PC-9 (cell line): ENCODE measurements at regions not wholly inside any gene's neighbourhood (a gene's known extent, or its start where the extent isn't known, plus 50 kb on each side); places are given as distances from the start of the nearest gene placed in this dataset.

ENCODE experiments used
- BruUV-seq: library from RNA; stranded (reverse); fragments of 400-500 nt; replicated peaks from 2 replicates; lab custom pipeline; 2021; lab: Mats Ljungman, UMichigan
- CTCF ChIA-PET: fragments of 300-600 bp; sonication (Branson Sonifier 250); formaldehyde crosslinking; loops from one replicate; lab custom pipeline; 2022; ENCODE audit warnings: antibody characterized with exemption; lab: Charles Lee
- POLR2A ChIA-PET: fragments of 300-600 bp; sonication (Branson Sonifier 250); formaldehyde crosslinking; loops from one replicate; lab custom pipeline; 2022; ENCODE audit warnings: antibody characterized with exemption; ENCODE audit not compliant: unreplicated experiment; lab: Charles Lee
- DNase-seq, 2 experiments: peaks; one replicate each; pipeline versions ENCODE4 v3.0.0 to v3.0.0-alpha.2; 2015 to 2022; ENCODE audit warnings: mixed read lengths in 1 of 2
- H2AFZ ChIP-seq: fragments of 200-600 bp; sonication (generic); 2 replicates; pipeline ENCODE4 v1.8.1; 2017; ENCODE audit warnings: antibody characterized with exemption
- H3F3A ChIP-seq: fragments of 200-600 bp; sonication (generic); 2 replicates; pipeline ENCODE4 v1.8.1; 2017; ENCODE audit warnings: antibody characterized with exemption, mild to moderate bottlenecking, low read depth; ENCODE audit not compliant: insufficient read depth
- H3K27ac ChIP-seq: fragments of 200-600 bp; sonication (generic); 2 replicates; pipeline ENCODE4 v1.6.1; 2016; ENCODE audit warnings: mixed run types
- H3K27me3 ChIP-seq: fragments of 200-600 bp; sonication (generic); 2 replicates; pipeline ENCODE4 v1.6.1; 2016; ENCODE audit warnings: low read depth, mixed run types; ENCODE audit not compliant: insufficient read depth
- H3K36me3 ChIP-seq: fragments of 200-600 bp; sonication (generic); 2 replicates; pipeline ENCODE4 v1.6.1; 2016; ENCODE audit warnings: low read depth, mixed run types
- H3K4me1 ChIP-seq: fragments of 200-600 bp; sonication (generic); replicated peaks from 2 replicates; pipeline ENCODE4 v1.6.1; 2016; ENCODE audit warnings: mixed run types; ENCODE audit not compliant: insufficient read depth
- H3K4me2 ChIP-seq: fragments of 200-600 bp; sonication (generic); 2 replicates; pipeline ENCODE4 v1.6.1; 2017; ENCODE audit warnings: mixed run types
- H3K4me3 ChIP-seq: fragments of 200-600 bp; sonication (generic); 2 replicates; pipeline ENCODE4 v1.6.1; 2016; ENCODE audit warnings: mixed run types
- H3K79me2 ChIP-seq: fragments of 200-600 bp; sonication (generic); 2 replicates; pipeline ENCODE4 v1.6.1; 2017; ENCODE audit warnings: low read depth, mixed run types
- H3K9me2 ChIP-seq: fragments of 200-600 bp; sonication (generic); 2 replicates; pipeline ENCODE4 v1.8.1; 2017; ENCODE audit warnings: mild to moderate bottlenecking; ENCODE audit not compliant: insufficient read depth
- H3K9me3 ChIP-seq: fragments of 200-600 bp; sonication (generic); 2 replicates; pipeline ENCODE4 v1.8.1; 2016; ENCODE audit warnings: low read depth; ENCODE audit not compliant: insufficient read depth
- H4K20me1 ChIP-seq: fragments of 200-600 bp; sonication (generic); 2 replicates; pipeline ENCODE4 v1.8.1; 2017; ENCODE audit not compliant: insufficient read depth
- CTCF ChIP-seq: fragments of 200-600 bp; sonication (generic); conservative IDR thresholded peaks from 2 replicates; pipeline ENCODE4 v1.6.1; 2017; ENCODE audit warnings: mixed run types, antibody characterized with exemption, mild to moderate bottlenecking, moderate library complexity
- EZH2 ChIP-seq: fragments of 200-600 bp; sonication (generic); IDR thresholded peaks from 2 replicates; pipeline ENCODE4 v1.8.0; 2017; ENCODE audit warnings: antibody characterized with exemption, low read depth
- intact Hi-C: fragments of 100-400 bp; cut with micrococcal nuclease; formaldehyde crosslinking; loops from one replicate; pipeline ENCODE4 v1.10.0; 2022; ENCODE audit not compliant: unreplicated experiment

DNA sequence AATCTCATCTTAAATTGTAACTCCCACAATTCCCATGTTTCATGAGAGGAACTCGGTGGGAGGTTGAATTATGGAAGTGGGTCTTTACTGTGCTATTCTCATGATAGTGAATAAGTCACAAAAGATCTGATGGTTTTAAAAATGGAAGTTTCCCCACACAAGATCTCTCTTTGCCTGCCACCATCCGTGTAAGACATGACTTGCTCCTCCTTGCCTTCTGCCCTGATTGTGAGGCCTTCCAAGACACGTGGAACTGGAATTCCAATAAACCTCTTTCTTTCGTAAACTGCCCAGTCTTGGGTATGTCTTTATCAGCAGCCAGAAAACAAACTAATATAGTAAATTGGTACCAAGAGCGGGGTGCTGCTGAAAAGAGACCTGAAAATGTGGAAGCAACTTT lies 761.6 kb upstream of the RGS18 start:
- Histone ChIP-seq H3F3A (no peaks in the 10 kb centered on the region), H3K79me2 (no peaks in the 10 kb centered on the region), H3K4me1 (no peaks in the 10 kb centered on the region), H3K4me3 (no peak overlapping the region), H2AFZ (no peak overlapping the region), H3K9me2 (no peaks in the 10 kb centered on the region), H3K27ac (no peak overlapping the region), H3K27me3 (no peaks in the 10 kb centered on the region), H3K4me2 (no peak overlapping the region), H3K36me3 (no peaks in the 10 kb centered on the region), H3K9me3 (no peaks in the 10 kb centered on the region), H4K20me1 (no peaks in the 10 kb centered on the region)
- ChIA-PET CTCF (no interaction called here), POLR2A (no interaction called here)
- BruUV-seq, result no TSS peak
- intact Hi-C loops, result no loop called here
- TF ChIP-seq CTCF (no peak), EZH2 (no peak)
- no peak for DNase-seq

GRCh38 chr1:191398551-191398950 lies 759.7 kb upstream of the RGS18 start:
- ChIA-PET CTCF (no interaction called here), POLR2A (no interaction called here)
- no peaks in the 10 kb centered on the region for H3F3A ChIP-seq
- DNase-seq, result no peak
- intact Hi-C loops, result no loop called here
- no peaks in the 10 kb centered on the region for H3K9me3 ChIP-seq
- no peak overlapping the region for H3K27ac ChIP-seq
- no peaks in the 10 kb centered on the region for H3K9me2 ChIP-seq
- no peaks in the 10 kb centered on the region for H3K79me2 ChIP-seq
- no TSS peak for BruUV-seq
- H4K20me1 ChIP-seq, result no peaks in the 10 kb centered on the region
- H2AFZ ChIP-seq, result no peak overlapping the region
- TF ChIP-seq EZH2 (no peak), CTCF (no peak)
- no peaks in the 10 kb centered on the region for H3K4me1 ChIP-seq
- no peak overlapping the region for H3K4me3 ChIP-seq
- H3K36me3 ChIP-seq, result no peaks in the 10 kb centered on the region
- H3K27me3 ChIP-seq, result no peaks in the 10 kb centered on the region
- no peak overlapping the region for H3K4me2 ChIP-seq

DNA sequence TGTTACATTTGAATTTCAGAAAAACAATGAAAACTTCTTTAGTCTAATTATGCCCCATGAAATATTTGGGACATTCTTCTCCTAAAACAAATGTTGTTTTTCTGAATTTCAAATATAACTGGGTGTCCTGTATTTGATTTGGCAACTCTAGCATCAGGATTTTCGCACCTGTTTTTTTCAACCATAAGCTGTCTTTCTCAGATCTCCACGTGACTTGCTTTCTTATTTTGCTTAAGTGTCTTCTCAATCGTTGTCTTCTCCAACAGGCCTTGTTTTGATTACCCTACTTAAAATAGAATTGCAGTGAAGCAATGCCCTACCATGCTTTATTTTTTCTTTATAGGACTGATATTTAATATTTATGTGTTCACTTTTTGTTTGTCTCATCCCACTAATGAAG lies 752.8 kb upstream of the RGS18 start:
- no peaks in the 10 kb centered on the region for H3K79me2 ChIP-seq
- H3K9me2 ChIP-seq, result no peaks in the 10 kb centered on the region
- ChIA-PET POLR2A (no interaction called here), CTCF (no interaction called here)
- no peak overlapping the region for H2AFZ ChIP-seq
- DNase-seq, result no peak
- no peak overlapping the region for H3K4me2 ChIP-seq
- TF ChIP-seq EZH2 (no peak), CTCF (no peak)
- no peaks in the 10 kb centered on the region for H3F3A ChIP-seq
- no peaks in the 10 kb centered on the region for H3K36me3 ChIP-seq
- intact Hi-C loops, result no loop called here
- no peaks in the 10 kb centered on the region for H3K27me3 ChIP-seq
- H3K4me3 ChIP-seq, result no peak overlapping the region
- BruUV-seq, result no TSS peak
- no peaks in the 10 kb centered on the region for H3K9me3 ChIP-seq
- no peak overlapping the region for H3K27ac ChIP-seq
- H3K4me1 ChIP-seq, result no peaks in the 10 kb centered on the region
- no peaks in the 10 kb centered on the region for H4K20me1 ChIP-seq
